Astrocyte of the cerebellum (primary cell): ENCODE measurements at regions not wholly inside any gene's neighbourhood (a gene's known extent, or its start where the extent isn't known, plus 50 kb on each side); places are given as distances from the start of the nearest gene placed in this dataset.

ENCODE experiments used
- DNase-seq: peaks from one replicate; pipeline ENCODE4 v3.0.0-alpha.2; 2011; ENCODE audit warnings: low read depth
- H3K4me3 ChIP-seq: 2 replicates; pipeline ENCODE4 v1.5.1; 2011; ENCODE audit warnings: mild to moderate bottlenecking, low read depth, low read length, moderate library complexity
- CTCF ChIP-seq: IDR thresholded peaks from 2 replicates; pipeline ENCODE4 v1.5.1; 2012; ENCODE audit warnings: low read length, low read depth, moderate library complexity, mild to moderate bottlenecking; ENCODE audit errors: missing control alignments
- in situ Hi-C: cut with HindIII; loops from 2 replicates; pipeline ENCODE4 v1.10.0; 2017; ENCODE audit warnings: low sequenced_read_pairs

DNA sequence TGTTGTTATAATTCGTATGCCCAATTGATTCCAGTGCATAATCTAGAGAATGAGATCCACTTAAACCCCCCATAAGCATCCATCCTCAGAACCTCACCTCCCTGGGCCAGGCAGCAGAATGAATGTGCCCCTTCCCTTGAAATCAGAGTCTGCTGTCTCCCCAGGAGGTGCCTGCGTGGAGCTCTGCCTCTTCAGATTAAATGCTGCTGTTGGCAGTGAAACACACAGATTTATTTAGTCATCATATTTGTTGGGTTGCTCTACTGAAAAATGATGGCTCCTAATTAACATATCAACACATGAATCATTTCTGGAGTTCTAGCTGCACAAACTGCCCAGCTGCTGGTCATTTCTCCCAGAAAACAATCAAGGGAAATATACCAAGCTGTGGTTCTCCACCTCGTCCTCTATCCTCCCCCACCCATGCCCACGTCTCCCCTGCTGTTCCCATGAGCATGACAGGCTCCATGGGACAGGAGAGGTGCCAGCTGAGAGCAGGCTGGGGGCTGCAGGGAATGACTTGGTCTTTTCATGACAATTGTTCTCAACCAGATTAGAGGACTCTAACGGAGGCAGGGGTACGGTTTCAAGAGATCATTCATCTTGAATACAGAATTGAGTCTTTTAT is 633.1 kb downstream of the CDH26 start:
- DNase-seq, result no peak
- in situ Hi-C loops, result no loop called here
- no peak for TF ChIP-seq CTCF
- H3K4me3 ChIP-seq, result no peak overlapping the region

DNA sequence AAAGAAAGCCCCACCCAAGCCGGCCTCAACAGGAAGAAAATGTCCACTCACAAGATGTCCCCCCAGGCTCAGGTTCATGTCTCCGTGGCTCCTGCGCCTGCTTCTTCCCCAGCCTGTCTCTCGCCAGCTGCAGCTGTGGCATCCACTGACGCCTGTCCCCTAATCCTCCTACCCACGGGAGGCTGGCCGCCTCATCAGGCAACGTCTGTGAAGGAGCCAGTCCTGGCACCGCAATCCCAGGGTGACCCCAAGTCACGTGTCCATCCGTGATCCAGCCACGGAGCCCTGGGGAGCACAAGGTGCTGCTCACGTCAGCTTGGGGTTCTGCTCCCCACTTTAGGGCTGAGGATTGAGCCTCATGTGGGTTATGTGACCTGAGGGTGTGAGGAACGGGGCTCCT is 640.3 kb downstream of the CDH26 start:
- no peak for TF ChIP-seq CTCF

DNA sequence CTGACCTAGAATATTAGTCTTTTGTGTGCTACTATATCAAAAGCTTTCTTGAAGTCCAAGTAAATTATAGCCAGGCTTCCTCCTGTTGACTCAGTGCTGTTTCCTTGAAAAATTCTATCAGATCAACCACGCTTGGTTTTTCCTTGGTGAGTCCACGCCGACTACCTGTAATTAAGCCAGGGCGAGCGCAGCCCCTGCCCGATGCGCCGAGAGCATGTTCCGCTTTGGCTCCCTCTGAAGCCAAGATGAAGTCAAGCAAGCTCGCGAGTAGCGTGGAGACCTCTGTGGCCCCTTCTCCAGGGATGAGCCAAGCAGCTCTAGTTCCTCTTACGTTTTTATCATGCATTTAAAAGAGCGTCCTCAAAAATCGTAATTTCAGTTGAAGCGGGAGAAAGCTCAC is 641.2 kb downstream of the CDH26 start:
- TF ChIP-seq CTCF, result no peak
- no peak overlapping the region for H3K4me3 ChIP-seq
- in situ Hi-C loops, result no loop called here
- no peak for DNase-seq

More for the DNA sequence above, 640.3 kb downstream of the CDH26 start:
- H3K4me3 ChIP-seq, result no peak overlapping the region
- in situ Hi-C loops, result no loop called here
- DNase-seq, result no peak

DNA sequence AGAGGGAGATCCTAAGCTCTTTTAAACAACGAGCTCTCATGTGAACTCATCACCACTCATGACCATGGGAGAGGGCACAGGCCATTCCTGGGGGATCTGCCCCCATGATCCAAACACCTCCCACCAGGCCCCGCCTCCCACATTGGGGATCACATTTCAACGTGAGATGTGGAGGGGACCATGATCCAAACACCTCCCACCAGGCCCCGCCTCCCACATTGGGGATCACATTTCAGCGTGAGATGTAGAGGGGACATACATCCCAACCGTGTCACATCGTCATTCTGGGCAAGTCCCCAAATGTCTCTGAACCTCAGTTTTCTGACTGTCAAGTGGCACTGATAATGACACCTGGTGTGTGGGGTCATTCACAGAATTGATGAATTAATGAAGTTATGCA is 641.8 kb downstream of the CDH26 start:
- in situ Hi-C loops, result no loop called here

GRCh38 chr20:60624066-60624465 is 628.0 kb upstream of the CDH4 start:
- no peak overlapping the region for H3K4me3 ChIP-seq
- TF ChIP-seq CTCF, result no peak
- in situ Hi-C loops, result no loop called here
- DNase-seq, result no peak

More for the DNA sequence above, 641.8 kb downstream of the CDH26 start:
- TF ChIP-seq CTCF, result no peak
- DNase-seq, result no peak
- no peak overlapping the region for H3K4me3 ChIP-seq

DNA sequence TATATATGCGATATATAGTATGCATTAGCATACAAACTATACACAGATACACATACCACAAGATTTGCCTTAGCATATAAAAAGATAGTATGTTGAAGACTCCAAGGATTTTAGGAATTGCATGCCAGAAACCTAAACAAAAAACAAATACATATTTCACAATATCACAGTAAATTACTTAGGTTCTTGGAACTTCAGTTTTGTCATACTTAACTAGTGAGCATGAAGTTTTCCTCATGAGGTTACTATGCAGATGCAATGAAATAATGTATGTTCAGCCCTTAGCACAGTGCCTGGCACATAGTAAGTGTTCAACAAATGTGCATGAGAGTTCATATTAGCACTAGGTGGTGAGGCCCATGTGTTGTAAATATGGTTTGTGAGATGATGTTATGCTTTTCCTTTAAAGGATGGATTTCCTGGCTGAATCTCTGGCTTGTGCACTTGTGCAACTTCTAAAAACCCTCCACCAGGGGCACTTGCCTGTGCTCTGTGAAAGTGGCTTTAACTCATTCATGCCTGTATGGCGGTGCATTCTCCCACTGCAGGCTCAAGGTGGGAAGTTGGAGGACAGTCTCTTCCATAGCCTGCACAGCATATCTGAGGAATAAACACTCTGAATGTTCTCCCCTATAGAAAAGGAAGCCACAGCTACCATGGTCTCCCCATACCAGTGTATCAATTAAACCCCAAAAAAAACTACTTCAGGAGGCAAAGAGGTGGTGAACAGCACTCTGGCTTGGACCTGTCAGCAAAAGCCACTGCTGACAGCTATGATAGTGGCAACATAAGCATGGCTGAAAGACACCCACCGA is 624.1 kb upstream of the CDH4 start:
- no peak for DNase-seq
- H3K4me3 ChIP-seq, result no peak overlapping the region
- in situ Hi-C loops, result no loop called here
- no peak for TF ChIP-seq CTCF
